MG63 (cell line): ENCODE measurements at regions not wholly inside any gene's neighbourhood (a gene's known extent, or its start where the extent isn't known, plus 50 kb on each side); places are given as distances from the start of the nearest gene placed in this dataset.

Experiments
- DNase-seq: peaks from one replicate; pipeline ENCODE4 v3.0.0-alpha.2; 2020
- H3K27me3 ChIP-seq: fragments of 250-450 bp; sonication (Bioruptor Pico); 2 replicates; pipeline ENCODE4 v1.5.1; 2020; ENCODE audit warnings: mild to moderate bottlenecking, moderate library complexity
- H3K36me3 ChIP-seq: fragments of 250-450 bp; sonication (Bioruptor Pico); 2 replicates; pipeline ENCODE4 v1.5.1; 2020; ENCODE audit warnings: mild to moderate bottlenecking, moderate library complexity
- H3K4me3 ChIP-seq: fragments of 250-450 bp; sonication (Bioruptor Pico); 2 replicates; pipeline ENCODE4 v1.5.1; 2020; ENCODE audit warnings: mild to moderate bottlenecking, moderate library complexity
- H3K9me3 ChIP-seq: fragments of 250-450 bp; sonication (Bioruptor Pico); 2 replicates; pipeline ENCODE4 v1.5.1; 2020; ENCODE audit warnings: mild to moderate bottlenecking, moderate library complexity

DNA sequence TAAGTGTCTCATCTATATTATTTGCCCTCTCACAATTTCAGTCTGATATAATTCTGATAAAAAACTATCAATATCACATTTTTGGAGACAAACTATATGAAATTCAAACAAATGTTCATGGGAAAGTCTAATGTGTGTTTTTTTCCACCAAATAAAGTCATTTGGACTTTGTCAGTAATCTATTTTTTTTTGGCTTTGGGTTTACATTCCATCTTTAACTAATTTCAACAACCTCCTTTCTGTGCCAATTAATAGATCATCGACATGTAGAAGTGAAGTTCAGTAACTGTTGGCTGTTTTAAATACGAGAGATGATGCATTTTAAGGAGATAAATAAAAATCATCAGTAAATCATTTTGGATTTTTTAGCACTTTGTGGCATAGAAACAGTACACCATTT, 1623.0 kb upstream of the ACVR2A start:
- Histone ChIP-seq H3K4me3 (no peak overlapping the region), H3K9me3 (no peaks in the 10 kb centered on the region), H3K27me3 (no peaks in the 10 kb centered on the region), H3K36me3 (no peaks in the 10 kb centered on the region)
- no peak for DNase-seq

DNA sequence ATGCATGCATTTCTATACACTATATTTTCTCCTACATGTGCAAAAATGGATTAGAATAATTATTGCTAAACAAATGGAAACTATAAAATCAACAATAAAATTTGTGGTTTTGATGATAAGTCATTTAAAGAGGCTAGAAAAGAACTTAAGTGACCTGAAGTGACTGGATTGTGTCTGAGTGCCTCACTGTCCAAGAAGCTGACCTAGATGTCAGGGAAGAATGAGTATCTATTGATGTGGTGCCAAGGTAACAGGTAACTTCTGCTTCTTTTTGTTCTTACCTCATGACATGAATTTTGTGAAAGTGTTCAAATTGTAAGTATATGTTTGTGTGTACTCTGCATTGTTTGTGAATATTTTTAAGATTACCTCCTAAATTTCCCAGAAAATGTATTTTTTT, 1623.9 kb upstream of the ACVR2A start:
- H3K4me3 ChIP-seq = no peak overlapping the region
- no peaks in the 10 kb centered on the region for H3K36me3 ChIP-seq
- no peaks in the 10 kb centered on the region for H3K9me3 ChIP-seq
- no peaks in the 10 kb centered on the region for H3K27me3 ChIP-seq
- DNase-seq = no peak

DNA sequence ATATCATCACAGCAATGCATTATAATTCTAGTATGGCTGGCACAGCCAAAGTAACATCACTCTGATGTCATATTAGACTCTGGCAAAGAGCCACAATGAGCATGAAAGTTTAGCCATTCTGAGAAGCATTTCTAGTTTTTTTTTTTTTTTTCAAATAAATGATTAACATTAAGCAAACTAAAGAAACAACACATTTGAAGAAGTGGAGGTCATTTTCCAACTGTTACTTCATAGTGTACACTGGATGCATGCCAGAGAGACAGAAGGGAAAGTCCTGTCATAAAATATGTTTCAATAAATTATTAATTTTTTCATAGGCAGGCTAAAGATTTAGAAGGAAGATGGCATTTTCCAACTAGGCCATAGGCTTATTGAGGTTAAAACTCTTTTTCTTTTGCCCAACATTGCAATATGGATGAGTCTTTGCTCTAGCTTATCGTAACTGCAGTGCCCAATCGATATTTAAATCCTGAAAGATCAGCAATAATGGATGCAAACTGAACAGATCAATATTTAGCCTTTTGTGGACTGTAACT, 1630.4 kb upstream of the ACVR2A start:
- DNase-seq = no peak
- H3K9me3 ChIP-seq = no peaks in the 10 kb centered on the region
- no peaks in the 10 kb centered on the region for H3K36me3 ChIP-seq
- H3K27me3 ChIP-seq = no peaks in the 10 kb centered on the region
- H3K4me3 ChIP-seq = no peak overlapping the region

DNA sequence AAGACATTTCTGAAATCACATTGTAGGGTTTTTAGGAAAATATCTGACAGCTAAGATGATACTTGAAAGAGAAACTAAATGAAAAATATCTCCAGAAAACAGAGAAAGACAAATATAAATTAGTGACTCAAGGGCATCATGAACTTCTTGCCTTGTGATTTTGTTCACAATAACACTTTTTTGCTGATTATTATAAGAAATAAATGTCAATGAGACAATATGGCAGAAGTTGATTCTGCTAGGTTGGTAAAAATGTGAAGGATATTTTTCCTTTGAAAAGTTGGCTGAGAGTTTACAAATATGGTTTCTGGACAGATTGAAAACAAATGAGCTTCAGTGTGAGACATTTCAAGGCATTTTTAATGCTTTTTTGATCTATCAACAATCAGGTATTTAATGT, 1631.2 kb upstream of the ACVR2A start:
- DNase-seq = no peak
- no peaks in the 10 kb centered on the region for H3K36me3 ChIP-seq
- no peaks in the 10 kb centered on the region for H3K9me3 ChIP-seq
- no peak overlapping the region for H3K4me3 ChIP-seq
- no peaks in the 10 kb centered on the region for H3K27me3 ChIP-seq

DNA sequence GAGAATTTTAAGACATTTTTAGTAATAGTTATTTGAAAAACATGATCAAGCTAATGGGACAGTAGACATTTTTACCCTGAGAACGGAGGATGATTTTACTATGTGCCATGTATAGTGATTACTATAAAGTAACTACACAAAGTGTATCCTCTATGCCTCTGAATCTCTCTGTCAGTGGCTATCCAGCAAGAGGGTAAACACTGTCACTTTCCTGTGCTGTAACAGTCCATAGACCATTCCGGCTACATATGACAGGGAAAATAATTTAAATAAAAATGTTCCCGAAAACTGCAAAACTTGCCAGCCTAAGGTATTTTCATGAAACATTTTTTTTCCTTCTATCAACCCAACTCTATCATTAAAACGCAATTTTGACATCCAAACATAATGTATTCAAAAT, 1632.2 kb upstream of the ACVR2A start:
- Histone ChIP-seq H3K27me3 (no peaks in the 10 kb centered on the region), H3K9me3 (no peaks in the 10 kb centered on the region), H3K36me3 (no peaks in the 10 kb centered on the region), H3K4me3 (no peak overlapping the region)
- no peak for DNase-seq

DNA sequence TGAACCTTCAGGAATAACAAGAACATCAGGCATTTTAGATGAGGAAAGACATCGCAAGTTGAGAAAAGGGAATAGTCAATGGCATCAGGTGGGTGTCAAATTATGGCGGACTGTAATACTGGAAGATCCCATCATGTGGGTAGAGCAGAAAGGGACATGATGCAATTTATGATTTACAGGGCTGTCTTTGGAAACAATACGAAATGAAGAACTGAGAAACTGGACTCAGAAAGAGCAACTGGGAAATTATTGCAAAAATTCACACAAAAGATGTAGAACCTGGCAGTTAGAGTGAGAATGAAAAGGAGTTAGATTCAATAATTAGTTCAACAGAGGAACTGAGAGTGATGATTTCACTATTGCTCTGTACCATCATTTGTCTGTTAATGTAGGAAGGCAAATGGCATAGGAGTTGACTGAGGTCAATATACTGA, 1635.0 kb upstream of the ACVR2A start:
- Histone ChIP-seq H3K9me3 (no peaks in the 10 kb centered on the region), H3K4me3 (no peak overlapping the region)

DNA sequence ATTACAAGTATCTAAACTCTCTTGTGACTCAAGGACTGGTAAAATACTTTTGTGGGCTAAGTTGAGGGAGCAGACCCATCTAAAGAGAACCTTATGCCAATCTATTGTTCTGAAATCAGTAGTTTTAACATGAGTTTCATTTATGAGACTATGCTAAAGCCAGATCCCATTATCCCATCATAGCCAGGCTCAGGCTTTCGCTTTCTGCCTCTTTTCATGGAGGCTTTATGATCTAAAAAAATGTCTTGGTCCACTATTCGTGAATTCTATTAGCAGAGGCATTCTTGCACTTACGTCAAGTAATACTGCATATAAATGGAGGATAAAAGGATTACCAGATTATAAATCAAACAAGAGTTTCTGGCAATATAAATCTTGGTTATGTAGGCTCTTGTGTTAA, 1636.9 kb upstream of the ACVR2A start:
- no peak for DNase-seq
- H3K9me3 ChIP-seq = no peaks in the 10 kb centered on the region
- no peak overlapping the region for H3K4me3 ChIP-seq
- H3K27me3 ChIP-seq = no peaks in the 10 kb centered on the region
- no peaks in the 10 kb centered on the region for H3K36me3 ChIP-seq

More for the DNA sequence above, 1635.0 kb upstream of the ACVR2A start:
- no peak for DNase-seq
- H3K27me3 ChIP-seq = no peaks in the 10 kb centered on the region
- H3K36me3 ChIP-seq = no peaks in the 10 kb centered on the region

DNA sequence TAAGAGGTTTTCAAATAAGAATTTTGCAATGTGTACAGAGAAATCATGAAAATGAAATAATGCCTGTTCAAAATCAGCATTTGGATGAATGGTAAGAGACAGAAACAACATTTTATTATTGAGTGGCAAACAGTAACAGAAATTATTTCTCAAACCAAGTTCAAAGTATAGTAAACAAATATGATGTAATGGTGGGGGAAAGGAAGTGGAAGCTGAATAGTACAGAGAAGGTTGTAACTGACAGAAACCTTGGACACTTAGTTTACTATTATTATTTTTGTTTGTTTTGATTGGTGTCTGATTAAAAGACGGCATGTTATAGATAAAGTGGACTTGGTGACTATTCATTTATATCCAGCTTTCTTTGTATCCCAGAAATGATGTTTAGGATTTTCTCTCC, 1637.4 kb upstream of the ACVR2A start:
- no peak for DNase-seq
- Histone ChIP-seq H3K9me3 (no peaks in the 10 kb centered on the region), H3K36me3 (no peaks in the 10 kb centered on the region), H3K27me3 (no peaks in the 10 kb centered on the region), H3K4me3 (no peak overlapping the region)

DNA sequence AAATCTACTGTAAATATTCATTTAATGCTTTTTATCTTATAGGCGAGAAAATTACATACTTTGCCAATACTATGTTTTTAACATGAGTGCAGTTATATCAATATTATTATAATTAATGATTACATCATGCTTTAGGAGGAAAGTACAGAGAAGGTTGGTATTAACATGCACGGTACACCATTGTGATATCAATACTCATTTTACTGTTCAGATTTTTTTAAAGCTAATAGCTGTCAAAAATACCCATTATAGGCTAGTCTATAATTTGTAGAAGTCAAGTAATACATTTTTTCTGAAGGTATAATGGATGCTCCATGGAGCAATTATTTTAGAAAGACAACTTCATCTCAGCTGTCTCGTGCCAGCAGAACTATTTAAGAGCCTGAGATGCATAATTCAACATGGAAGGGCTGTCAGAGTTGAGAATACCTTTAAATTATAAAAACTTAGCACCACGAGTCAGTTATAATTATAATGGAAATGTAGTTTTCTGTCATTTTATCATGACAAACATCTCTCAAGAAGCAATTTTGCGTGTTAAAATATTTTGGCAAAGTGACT, 1641.7 kb upstream of the ACVR2A start:
- Histone ChIP-seq H3K9me3 (no peaks in the 10 kb centered on the region), H3K27me3 (no peaks in the 10 kb centered on the region), H3K4me3 (no peak overlapping the region), H3K36me3 (no peaks in the 10 kb centered on the region)
- no peak for DNase-seq

DNA sequence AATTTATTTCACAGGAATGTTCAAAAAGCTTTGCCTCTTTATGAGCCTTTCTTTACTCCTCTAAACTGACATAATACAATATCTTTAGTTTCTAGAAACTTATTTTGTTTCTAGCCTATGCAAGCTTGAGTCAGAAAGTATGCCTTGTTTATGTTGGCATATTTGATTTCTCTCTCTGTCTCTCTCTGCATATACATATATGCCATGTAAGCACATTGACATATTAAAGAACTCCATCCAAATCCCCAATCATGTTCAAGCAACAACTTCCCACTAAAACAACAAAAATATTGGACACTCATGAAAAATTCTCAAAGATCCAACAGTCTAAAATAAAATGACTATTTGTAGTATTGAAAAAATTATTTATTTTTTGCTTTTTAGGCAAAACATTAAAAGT, 1651.2 kb upstream of the ACVR2A start:
- DNase-seq = no peak
- H3K36me3 ChIP-seq = no peaks in the 10 kb centered on the region
- H3K4me3 ChIP-seq = no peak overlapping the region
- no peaks in the 10 kb centered on the region for H3K9me3 ChIP-seq
- no peaks in the 10 kb centered on the region for H3K27me3 ChIP-seq

DNA sequence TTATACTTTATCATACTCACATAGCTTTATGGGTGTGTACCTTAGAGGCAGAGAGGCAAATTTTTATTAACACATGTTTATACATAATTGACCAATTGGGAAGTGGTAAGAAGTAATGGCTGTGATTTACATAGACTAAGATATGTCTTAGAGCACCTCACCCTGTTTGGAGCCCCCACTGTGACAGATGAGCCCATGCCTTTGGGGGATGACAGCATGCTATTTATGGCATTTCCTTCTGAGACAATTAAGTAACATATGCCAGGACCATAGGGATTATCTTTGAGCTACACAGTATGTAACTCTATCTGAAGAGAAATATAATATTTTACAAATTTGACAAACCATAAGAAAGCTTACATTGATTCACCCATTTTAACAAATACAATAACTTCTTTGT, 1655.3 kb upstream of the ACVR2A start:
- no peak for DNase-seq
- Histone ChIP-seq H3K9me3 (no peaks in the 10 kb centered on the region), H3K4me3 (no peak overlapping the region), H3K36me3 (no peaks in the 10 kb centered on the region), H3K27me3 (peaks cover 2% of the 10 kb centered on the region; the same call in 1 of the 2 replicates)

DNA sequence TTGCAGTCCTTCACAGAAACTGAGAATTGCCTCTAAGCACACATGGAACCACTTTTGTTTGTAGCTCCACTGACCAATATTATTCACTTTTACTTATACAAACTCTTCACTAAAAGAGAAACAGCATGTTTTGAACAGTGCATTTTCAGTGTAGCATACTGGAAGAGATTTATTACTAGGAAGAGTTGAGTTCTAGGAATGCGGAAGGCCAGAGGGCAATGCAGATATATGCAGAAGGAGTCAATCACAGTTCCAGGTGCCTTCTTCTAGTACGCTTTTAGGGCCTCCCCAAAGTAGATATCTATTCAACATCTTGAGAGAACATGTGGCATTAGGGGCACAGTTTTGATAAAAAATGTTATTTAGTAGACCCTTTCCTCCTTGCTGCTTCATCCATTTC, 1654.0 kb upstream of the ZEB2 start:
- no peaks in the 10 kb centered on the region for H3K36me3 ChIP-seq
- no peaks in the 10 kb centered on the region for H3K27me3 ChIP-seq
- no peak overlapping the region for H3K4me3 ChIP-seq
- DNase-seq = no peak
- H3K9me3 ChIP-seq = peaks cover 2% of the 10 kb centered on the region; the same call in 1 of the 2 replicates

DNA sequence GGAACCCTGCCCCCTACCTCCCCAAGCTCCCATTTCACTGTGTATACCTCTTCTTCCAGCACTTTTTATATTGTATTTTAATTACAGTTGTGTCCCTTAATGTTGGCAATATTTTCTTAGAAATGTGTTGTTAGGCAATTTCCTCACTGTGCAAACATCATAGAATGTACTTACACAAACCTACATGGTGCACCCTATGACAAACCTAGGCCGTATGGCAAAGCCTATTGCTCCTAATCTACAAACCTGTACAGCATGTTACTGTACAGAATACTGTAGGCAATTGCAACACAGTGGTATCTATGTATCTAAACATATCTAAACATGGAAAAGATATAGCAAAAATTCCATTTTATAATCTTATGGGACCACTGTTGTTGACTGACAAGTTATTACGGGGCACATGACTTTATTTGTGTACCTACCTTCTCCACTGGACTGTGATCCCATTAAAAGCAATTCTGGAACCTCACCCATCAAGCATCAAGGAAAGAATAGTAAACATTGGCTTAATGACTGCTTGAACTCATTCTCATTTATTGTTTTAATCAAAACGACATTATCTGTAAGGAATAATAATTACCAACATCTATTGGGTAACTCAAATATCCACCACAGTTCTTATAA, 1641.5 kb upstream of the ZEB2 start:
- DNase-seq = no peak
- H3K9me3 ChIP-seq = no peaks in the 10 kb centered on the region
- no peaks in the 10 kb centered on the region for H3K36me3 ChIP-seq
- no peaks in the 10 kb centered on the region for H3K27me3 ChIP-seq
- H3K4me3 ChIP-seq = no peak overlapping the region

DNA sequence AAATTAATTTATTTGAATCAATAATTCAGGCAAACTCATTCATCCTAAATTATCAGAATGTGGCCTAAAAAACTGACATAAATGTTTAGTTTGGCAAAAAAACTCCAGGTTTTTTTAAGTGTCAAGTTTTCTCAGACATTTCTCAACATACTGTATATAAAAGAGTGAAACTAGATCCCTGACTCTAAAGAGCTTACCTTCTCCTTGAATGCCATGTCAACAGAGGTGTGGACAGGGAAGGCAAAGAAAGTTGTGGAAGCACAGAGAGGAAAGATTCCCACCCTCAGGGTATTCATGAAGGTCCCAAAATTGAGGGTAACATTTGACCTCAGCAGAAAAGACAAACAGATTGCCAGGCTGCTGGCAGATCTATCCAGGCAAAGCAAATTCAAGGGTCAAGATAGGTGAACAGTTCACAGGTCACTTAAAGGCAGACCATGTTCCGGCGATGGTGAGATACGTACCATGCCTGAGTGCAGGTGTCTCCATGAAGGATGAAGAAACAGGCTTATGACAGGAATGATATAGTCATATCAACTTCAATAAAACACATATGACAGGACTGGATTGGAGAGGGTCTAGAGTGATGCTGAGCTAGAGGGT, 1638.3 kb upstream of the ZEB2 start:
- no peak for DNase-seq
- no peaks in the 10 kb centered on the region for H3K27me3 ChIP-seq
- no peaks in the 10 kb centered on the region for H3K36me3 ChIP-seq
- no peaks in the 10 kb centered on the region for H3K9me3 ChIP-seq
- H3K4me3 ChIP-seq = no peak overlapping the region

DNA sequence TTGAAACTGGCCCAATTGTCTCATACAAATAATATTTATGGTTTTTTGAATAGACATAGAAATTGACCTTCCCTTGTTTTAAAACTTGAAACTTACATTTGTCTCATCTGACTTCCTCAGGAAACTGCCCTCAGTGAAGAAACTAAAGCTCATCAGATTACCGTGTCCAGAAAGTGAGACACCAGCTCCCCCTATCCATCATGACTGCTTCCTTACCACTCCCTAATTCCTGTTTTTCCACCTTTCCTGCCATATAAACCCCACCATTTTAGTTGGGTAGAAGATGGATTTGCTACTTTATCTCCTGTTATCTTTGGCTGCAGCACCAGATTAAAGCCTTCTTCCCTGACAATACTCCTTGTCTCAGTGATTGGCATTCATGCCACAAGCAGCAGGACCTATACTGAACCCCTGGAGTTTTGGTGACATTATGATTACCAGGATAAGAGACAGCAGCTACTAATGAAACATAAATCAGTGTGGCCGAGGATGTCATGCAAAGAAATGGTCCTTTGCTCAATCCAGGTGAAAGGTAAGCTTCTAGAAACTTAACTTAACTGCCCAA, 1627.6 kb upstream of the ZEB2 start:
- no peaks in the 10 kb centered on the region for H3K36me3 ChIP-seq
- no peak for DNase-seq
- H3K27me3 ChIP-seq = no peaks in the 10 kb centered on the region
- H3K4me3 ChIP-seq = no peak overlapping the region
- no peaks in the 10 kb centered on the region for H3K9me3 ChIP-seq

DNA sequence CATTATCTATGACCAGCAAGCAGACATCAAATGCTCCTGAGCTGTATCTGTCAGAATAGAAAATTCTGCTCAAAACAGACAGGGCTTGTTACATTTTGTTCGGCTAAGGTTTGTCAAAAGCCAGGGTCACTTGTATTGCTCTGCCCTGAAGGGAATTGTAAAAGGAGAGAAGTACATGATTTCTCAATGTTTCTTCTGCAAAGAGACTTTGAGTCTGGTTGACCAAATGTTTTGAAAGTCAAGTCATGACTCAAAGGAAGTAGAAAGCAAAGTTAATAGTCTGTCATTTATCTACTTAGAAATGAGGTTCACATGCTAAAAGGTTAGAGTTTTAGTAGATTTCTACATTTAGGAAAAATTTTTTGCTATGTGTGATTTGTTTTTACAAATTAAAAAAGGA, 1624.1 kb upstream of the ZEB2 start:
- DNase-seq = no peak
- no peak overlapping the region for H3K4me3 ChIP-seq
- no peaks in the 10 kb centered on the region for H3K9me3 ChIP-seq
- H3K36me3 ChIP-seq = no peaks in the 10 kb centered on the region
- H3K27me3 ChIP-seq = no peaks in the 10 kb centered on the region

DNA sequence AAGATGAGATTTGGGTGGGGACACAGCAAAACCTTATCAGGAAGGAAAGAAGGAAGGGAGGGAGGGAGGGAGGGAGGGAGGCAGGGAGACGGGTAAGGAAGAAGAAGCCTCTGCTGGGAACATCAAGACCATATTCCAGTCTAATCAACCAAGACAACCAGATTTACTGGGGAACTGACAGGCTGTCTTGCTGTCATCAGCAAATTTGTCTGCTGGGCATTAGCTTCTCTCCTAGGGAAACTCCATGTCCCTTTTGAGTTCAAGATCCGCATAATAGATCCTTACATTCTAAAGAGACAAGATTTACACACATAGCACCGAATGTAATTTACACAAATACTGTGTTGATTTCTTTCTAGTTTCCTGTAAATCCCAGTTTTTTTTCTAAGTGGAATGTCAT, 1618.9 kb upstream of the ZEB2 start:
- Histone ChIP-seq H3K27me3 (no peaks in the 10 kb centered on the region), H3K9me3 (no peaks in the 10 kb centered on the region), H3K36me3 (no peaks in the 10 kb centered on the region), H3K4me3 (no peak overlapping the region)
- no peak for DNase-seq

DNA sequence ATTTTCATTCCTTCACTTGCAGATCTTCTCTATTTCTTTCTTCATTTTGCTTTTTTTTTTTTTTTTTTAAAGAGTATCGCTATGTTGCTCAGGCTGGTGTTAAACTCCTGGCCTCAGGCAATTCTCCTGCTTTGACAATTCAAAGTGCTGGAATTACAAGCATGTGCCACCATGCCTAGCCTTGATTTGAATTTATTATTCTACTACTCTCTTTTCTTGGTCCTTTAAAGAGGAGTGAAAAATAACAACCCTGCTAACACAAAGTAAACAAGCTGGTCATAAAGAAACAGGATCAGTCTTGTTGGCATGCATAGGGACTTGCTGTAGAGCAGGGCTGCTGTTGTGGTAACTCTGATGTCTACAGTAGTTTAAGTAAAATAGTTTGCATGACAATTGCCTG, 1615.3 kb upstream of the ZEB2 start:
- Histone ChIP-seq H3K4me3 (no peak overlapping the region), H3K9me3 (no peaks in the 10 kb centered on the region), H3K27me3 (no peaks in the 10 kb centered on the region), H3K36me3 (no peaks in the 10 kb centered on the region)
- no peak for DNase-seq
